ENCODE measurements at regions not wholly inside any gene's neighbourhood (a gene's known extent, or its start where the extent isn't known, plus 50 kb on each side); places are given as distances from the start of the nearest gene placed in this dataset.

DNA sequence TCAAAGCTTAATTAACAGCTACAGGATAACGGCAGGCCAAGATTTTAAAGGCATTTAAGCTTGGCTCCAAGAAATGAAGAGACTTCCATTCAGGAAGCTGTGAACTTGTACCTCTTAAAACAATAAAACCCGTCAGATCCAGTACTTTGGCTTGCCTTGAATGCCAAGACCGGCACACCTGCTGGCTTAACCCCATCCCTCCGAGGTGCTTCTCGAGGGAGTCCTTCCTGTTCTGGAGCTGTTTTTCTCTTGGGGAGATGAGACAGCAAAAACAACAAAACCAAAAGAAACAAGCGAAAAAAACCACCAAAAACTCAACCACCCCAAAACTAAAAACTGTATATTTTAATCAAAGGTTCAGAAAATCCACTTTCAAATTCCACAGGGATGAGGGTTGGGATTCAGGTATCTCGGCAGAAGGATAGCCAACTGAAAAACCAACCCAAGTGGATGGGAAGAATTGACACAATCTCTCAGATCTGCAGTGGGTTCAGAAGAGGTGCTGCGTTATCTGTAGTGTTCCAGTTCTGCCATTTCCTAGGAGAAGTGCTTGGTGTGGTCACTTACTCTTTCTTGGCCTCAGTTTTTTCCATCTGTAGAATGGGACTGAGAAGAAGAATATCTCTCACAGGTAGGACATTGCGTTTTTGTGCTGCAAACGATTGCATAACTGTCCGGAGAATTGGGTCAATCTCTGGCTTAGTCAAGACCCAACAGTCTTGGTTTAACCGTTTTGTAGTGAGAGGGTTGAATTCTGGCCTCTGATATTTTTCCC, 420.1 kb downstream of the VRK1 start:
- TF ChIP-seq, protein P1, sequence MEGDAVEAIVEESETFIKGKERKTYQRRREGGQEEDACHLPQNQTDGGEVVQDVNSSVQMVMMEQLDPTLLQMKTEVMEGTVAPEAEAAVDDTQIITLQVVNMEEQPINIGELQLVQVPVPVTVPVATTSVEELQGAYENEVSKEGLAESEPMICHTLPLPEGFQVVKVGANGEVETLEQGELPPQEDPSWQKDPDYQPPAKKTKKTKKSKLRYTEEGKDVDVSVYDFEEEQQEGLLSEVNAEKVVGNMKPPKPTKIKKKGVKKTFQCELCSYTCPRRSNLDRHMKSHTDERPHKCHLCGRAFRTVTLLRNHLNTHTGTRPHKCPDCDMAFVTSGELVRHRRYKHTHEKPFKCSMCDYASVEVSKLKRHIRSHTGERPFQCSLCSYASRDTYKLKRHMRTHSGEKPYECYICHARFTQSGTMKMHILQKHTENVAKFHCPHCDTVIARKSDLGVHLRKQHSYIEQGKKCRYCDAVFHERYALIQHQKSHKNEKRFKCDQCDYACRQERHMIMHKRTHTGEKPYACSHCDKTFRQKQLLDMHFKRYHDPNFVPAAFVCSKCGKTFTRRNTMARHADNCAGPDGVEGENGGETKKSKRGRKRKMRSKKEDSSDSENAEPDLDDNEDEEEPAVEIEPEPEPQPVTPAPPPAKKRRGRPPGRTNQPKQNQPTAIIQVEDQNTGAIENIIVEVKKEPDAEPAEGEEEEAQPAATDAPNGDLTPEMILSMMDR (IDR thresholded peaks at IDR 0.05): no peak
- no peak for TF ChIP-seq POLR2A (IDR thresholded peaks at IDR 0.05)
